ENCODE measurements at regions not wholly inside any gene's neighbourhood (a gene's known extent, or its start where the extent isn't known, plus 50 kb on each side); places are given as distances from the start of the nearest gene placed in this dataset.

DNA sequence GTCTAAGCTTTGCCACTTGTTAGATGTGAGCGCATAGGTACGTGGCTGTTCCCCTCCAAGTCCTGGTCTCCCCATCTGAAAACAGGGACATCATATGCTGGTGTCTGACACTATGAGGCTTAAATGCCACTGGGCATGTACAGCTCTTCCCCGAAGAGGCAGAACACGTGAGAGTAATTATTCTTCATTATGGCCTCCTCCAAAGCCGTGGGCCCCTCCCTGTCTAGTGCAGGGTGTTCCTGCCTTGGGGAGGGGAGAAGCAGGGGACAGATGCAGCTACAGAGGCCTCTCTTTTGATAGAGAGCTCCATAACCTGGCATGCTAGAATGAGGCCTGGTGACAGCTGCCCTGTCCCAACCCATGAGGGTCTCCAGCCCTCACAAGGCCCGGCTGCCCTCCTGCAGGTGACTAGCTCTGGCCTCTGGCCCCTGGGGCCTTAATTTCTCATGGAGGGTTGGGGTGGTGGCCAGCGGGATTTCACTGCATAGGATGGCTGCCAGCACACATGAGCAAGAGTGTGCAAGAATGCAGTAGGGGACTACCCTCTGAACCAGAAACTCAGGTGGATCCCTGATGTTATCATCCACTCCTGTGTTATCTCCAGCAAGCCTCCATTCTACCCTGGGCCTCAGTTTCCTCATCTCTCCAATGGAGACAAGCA, 334.6 kb downstream of the MN1 start (continued):
- TF ChIP-seq OSR1 (CRISPR knock-in tag; IDR thresholded peaks at IDR 0.05) = no peak
- TF ChIP-seq CSDC2 (CRISPR knock-in tag; IDR thresholded peaks at IDR 0.05) = no peak

DNA sequence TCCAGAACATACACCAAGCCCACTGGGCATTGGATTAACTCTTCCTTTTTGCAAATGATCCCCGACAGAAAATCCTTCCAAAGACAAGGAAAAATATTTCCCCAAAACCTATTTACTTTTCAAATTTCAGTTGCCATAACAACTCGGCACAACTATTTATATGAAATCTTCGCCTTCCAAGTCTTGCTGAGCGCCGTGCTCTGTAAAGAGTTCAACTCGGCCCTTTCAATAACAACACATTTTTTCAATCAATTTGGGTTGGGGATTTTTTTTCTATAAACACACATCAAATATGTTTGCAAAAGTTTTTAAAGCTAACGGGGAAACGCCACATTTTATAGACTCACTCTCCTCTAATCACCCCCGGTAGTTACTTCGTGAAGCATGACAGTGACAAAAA, 333.8 kb downstream of the MN1 start:
- ATAC-seq = no peak
- no peak for TF ChIP-seq ZNF8 (CRISPR knock-in tag; IDR thresholded peaks at IDR 0.05)
- no peak for TF ChIP-seq TCF4 (CRISPR knock-in tag; IDR thresholded peaks at IDR 0.05; ENCODE audit: borderline replicate concordance)
- no peak for TF ChIP-seq SNAI2 (CRISPR knock-in tag; IDR thresholded peaks at IDR 0.05)

DNA sequence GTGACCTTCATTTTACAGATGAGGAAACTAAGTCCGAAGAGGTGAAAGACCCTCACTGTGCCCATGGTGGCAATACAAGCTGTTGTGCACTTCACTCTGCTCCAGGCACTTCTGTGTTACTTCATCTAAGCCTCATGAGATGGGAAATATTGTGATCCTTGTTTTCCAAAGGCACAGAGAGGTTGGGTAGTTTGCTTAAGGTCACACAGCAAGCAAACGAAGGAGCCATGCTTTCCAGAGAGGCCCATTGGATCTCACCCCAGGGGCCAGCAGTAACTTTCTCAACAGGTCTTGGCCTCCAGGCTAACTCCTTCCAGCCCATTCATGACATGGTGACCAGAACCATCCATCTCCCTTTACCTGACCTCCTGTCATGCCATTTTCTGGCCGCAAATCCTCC, 332.8 kb downstream of the MN1 start:
- TF ChIP-seq CSDC2 (CRISPR knock-in tag; IDR thresholded peaks at IDR 0.05) (no peak), GLIS3 (CRISPR knock-in tag; IDR thresholded peaks at IDR 0.05) (no peak), TCF4 (CRISPR knock-in tag; IDR thresholded peaks at IDR 0.05; ENCODE audit: borderline replicate concordance) (no peak), ZFP3 (CRISPR knock-in tag; IDR thresholded peaks at IDR 0.05) (no peak), ZC3H10 (CRISPR knock-in tag; IDR thresholded peaks at IDR 0.05) (no peak), ZFP30 (CRISPR knock-in tag; IDR thresholded peaks at IDR 0.05) (no peak), ESRRG (CRISPR knock-in tag; IDR thresholded peaks at IDR 0.05) (no peak), PPARA (CRISPR knock-in tag; IDR thresholded peaks at IDR 0.05; ENCODE audit: borderline replicate concordance) (no peak), ZNF8 (CRISPR knock-in tag; IDR thresholded peaks at IDR 0.05) (no peak), SNAI2 (CRISPR knock-in tag; IDR thresholded peaks at IDR 0.05) (no peak), RARB (CRISPR knock-in tag; IDR thresholded peaks at IDR 0.05) (no peak), ZNF70 (CRISPR knock-in tag; IDR thresholded peaks at IDR 0.05) (no peak), TOX (CRISPR knock-in tag; IDR thresholded peaks at IDR 0.05; ENCODE audit: borderline replicate concordance) (no peak), ISL1 (CRISPR knock-in tag; IDR thresholded peaks at IDR 0.05) (no peak), OSR1 (CRISPR knock-in tag; IDR thresholded peaks at IDR 0.05) (no peak), ZNF565 (CRISPR knock-in tag; conservative IDR thresholded peaks at IDR 0.05; ENCODE audit: low read depth) (no peak)
- TF ChIP-seq, protein P1, sequence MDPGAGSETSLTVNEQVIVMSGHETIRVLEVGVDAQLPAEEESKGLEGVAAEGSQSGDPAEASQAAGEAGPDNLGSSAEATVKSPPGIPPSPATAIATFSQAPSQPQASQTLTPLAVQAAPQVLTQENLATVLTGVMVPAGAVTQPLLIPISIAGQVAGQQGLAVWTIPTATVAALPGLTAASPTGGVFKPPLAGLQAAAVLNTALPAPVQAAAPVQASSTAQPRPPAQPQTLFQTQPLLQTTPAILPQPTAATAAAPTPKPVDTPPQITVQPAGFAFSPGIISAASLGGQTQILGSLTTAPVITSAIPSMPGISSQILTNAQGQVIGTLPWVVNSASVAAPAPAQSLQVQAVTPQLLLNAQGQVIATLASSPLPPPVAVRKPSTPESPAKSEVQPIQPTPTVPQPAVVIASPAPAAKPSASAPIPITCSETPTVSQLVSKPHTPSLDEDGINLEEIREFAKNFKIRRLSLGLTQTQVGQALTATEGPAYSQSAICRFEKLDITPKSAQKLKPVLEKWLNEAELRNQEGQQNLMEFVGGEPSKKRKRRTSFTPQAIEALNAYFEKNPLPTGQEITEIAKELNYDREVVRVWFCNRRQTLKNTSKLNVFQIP (CRISPR knock-in tag; IDR thresholded peaks at IDR 0.05; ENCODE audit: borderline replicate concordance, low read depth) = no peak
- TF ChIP-seq, protein P2, sequence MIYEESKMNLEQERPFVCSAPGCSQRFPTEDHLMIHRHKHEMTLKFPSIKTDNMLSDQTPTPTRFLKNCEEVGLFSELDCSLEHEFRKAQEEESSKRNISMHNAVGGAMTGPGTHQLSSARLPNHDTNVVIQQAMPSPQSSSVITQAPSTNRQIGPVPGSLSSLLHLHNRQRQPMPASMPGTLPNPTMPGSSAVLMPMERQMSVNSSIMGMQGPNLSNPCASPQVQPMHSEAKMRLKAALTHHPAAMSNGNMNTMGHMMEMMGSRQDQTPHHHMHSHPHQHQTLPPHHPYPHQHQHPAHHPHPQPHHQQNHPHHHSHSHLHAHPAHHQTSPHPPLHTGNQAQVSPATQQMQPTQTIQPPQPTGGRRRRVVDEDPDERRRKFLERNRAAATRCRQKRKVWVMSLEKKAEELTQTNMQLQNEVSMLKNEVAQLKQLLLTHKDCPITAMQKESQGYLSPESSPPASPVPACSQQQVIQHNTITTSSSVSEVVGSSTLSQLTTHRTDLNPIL (CRISPR knock-in tag; IDR thresholded peaks at IDR 0.05; ENCODE audit: low read depth) = no peak
- TF ChIP-seq, protein P3, sequence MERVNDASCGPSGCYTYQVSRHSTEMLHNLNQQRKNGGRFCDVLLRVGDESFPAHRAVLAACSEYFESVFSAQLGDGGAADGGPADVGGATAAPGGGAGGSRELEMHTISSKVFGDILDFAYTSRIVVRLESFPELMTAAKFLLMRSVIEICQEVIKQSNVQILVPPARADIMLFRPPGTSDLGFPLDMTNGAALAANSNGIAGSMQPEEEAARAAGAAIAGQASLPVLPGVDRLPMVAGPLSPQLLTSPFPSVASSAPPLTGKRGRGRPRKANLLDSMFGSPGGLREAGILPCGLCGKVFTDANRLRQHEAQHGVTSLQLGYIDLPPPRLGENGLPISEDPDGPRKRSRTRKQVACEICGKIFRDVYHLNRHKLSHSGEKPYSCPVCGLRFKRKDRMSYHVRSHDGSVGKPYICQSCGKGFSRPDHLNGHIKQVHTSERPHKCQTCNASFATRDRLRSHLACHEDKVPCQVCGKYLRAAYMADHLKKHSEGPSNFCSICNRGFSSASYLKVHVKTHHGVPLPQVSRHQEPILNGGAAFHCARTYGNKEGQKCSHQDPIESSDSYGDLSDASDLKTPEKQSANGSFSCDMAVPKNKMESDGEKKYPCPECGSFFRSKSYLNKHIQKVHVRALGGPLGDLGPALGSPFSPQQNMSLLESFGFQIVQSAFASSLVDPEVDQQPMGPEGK (CRISPR knock-in tag; IDR thresholded peaks at IDR 0.05; ENCODE audit: borderline replicate concordance) = no peak
- TF ChIP-seq, protein P4, sequence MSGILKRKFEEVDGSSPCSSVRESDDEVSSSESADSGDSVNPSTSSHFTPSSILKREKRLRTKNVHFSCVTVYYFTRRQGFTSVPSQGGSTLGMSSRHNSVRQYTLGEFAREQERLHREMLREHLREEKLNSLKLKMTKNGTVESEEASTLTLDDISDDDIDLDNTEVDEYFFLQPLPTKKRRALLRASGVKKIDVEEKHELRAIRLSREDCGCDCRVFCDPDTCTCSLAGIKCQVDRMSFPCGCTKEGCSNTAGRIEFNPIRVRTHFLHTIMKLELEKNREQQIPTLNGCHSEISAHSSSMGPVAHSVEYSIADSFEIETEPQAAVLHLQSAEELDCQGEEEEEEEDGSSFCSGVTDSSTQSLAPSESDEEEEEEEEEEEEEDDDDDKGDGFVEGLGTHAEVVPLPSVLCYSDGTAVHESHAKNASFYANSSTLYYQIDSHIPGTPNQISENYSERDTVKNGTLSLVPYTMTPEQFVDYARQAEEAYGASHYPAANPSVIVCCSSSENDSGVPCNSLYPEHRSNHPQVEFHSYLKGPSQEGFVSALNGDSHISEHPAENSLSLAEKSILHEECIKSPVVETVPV (CRISPR knock-in tag; IDR thresholded peaks at IDR 0.05) = no peak
- ATAC-seq = no peak

DNA sequence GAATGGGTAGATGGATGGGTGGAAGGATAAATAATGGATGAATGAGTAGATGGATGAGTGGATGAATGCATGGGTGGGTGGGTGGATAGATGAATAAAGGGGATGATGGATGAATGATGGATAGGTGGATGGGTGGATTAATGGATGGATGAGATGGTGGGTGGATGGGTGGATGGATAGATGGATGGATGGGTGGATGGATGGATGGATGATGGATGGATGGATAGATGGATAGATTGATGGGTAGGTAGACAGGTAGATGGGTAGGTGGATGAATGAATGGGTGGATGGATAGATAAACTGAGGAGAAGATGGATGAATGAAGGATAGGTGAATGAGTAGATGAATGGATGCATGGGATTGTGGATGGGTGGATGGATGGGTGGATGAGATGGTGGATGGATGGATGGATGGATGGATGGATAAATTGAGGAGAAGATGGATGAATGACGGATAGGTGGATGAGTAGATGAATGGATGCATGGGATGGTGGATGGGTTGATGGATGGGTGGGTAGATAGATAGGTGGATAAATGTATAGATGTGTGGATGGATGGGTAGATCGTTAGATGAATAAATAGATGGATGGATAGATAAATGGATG, 331.3 kb downstream of the MN1 start:
- TF ChIP-seq ARNTL (CRISPR knock-in tag; IDR thresholded peaks at IDR 0.05; ENCODE audit: borderline replicate concordance, low read depth) = no peak
- TF ChIP-seq, protein P3 (CRISPR knock-in tag; IDR thresholded peaks at IDR 0.05; ENCODE audit: borderline replicate concordance) = no peak
- no peak for TF ChIP-seq BACH2 (CRISPR knock-in tag; IDR thresholded peaks at IDR 0.05; ENCODE audit: borderline replicate concordance)
- no peak for TF ChIP-seq ISL1 (CRISPR knock-in tag; IDR thresholded peaks at IDR 0.05)
- TF ChIP-seq PPARA (CRISPR knock-in tag; IDR thresholded peaks at IDR 0.05; ENCODE audit: borderline replicate concordance) = no peak
- TF ChIP-seq SNAI2 (CRISPR knock-in tag; IDR thresholded peaks at IDR 0.05) = no peak
- no peak for TF ChIP-seq ZNF8 (CRISPR knock-in tag; IDR thresholded peaks at IDR 0.05)
- TF ChIP-seq, protein P4 (CRISPR knock-in tag; IDR thresholded peaks at IDR 0.05) = no peak
- no peak for ATAC-seq
